ENCODE measurements at regions not wholly inside any gene's neighbourhood (a gene's known extent, or its start where the extent isn't known, plus 50 kb on each side); places are given as distances from the start of the nearest gene placed in this dataset.
A peak's percentile ranks its signal among the peaks of the same experiment; 100 is the strongest.

DNA sequence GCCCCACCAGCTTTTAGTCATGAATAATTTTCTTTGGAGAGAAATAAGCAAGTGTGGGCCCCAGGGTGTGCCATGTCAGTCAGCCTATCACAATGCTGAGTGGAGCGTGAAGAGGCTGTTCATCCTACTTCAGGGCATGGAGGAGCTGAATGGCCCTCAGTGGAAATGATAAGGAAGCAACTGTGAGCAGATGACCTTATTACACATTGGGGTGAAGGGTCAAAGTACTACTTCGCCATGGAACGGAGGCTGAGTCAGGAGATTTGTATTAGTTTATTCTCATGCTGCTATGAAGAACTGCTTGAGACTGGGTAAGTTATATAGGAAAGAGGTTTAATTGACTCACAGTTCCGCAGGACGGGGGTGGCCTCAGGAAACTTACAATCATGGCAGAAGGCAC lies 231.0 kb upstream of the ADAMTS16 start:
- no peak for DNase-seq (ENCODE audit: low read depth, low spot score)
- in situ Hi-C loops (cut with HindIII; ENCODE audit: low sequenced_read_pairs) = no loop called here
- TF ChIP-seq, protein P1, sequence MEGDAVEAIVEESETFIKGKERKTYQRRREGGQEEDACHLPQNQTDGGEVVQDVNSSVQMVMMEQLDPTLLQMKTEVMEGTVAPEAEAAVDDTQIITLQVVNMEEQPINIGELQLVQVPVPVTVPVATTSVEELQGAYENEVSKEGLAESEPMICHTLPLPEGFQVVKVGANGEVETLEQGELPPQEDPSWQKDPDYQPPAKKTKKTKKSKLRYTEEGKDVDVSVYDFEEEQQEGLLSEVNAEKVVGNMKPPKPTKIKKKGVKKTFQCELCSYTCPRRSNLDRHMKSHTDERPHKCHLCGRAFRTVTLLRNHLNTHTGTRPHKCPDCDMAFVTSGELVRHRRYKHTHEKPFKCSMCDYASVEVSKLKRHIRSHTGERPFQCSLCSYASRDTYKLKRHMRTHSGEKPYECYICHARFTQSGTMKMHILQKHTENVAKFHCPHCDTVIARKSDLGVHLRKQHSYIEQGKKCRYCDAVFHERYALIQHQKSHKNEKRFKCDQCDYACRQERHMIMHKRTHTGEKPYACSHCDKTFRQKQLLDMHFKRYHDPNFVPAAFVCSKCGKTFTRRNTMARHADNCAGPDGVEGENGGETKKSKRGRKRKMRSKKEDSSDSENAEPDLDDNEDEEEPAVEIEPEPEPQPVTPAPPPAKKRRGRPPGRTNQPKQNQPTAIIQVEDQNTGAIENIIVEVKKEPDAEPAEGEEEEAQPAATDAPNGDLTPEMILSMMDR (IDR thresholded peaks at IDR 0.05; ENCODE audit: low read depth, low read length) = no peak
- no peak overlapping the region for H3K4me3 ChIP-seq (ENCODE audit: low read depth, low read length)

DNA sequence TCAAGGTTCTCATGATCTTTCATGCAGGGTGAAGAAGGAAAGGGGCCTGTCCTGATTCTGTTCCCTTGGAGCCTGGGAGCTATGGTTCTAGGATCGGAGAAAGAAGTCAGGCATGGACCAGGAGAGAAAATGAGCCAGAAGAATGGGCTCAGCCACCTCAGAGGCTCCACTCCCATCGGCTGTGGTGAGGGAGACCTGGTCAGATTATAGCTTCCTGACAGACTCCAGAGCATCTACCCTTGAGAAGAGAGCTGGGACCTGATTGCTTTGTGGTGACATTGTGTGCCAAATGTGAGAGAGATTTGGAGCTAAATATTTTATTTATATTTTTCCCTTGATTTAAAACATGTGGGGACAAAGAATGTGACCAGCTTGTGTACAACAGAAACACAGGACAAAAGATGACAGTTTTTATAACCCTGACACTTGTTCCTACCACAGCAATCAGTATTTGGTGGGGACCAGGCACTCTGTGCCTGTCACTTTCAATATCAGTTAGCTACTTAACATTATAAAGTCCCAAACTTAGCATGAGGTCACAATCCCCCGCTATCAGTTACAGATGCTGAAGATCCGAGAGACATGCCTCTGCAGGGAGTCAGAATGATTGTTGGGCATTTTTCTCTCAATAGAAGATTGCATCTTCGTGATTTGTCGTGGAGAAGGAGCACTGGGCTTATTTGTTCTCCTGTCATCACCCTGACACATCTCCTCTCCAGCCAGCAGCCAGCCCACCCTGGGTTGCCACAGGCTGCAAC lies 228.3 kb upstream of the ADAMTS16 start:
- TF ChIP-seq, protein P1 (IDR thresholded peaks at IDR 0.05; ENCODE audit: low read depth, low read length) = no peak
- no peak overlapping the region for H3K4me3 ChIP-seq (ENCODE audit: low read depth, low read length)
- in situ Hi-C loops (cut with HindIII; ENCODE audit: low sequenced_read_pairs) = no loop called here
- no peak for DNase-seq (ENCODE audit: low read depth, low spot score)

DNA sequence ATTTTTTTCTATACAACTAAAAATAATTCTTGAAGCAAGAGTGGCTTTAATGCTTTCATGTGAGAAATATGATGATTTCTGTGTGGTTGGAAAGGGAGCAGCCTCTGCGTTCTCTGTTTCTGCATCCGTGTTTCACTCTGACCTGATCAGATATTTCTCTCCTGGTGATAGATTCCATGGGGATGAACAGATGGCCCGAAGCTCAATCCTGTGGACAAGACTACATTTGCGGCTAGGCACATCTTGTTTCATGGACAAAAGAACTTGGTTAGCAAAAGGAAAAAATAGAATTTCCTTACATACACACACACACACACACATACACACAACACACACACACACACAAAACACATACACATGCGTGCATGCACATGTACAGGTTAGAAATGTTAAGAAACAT lies 218.2 kb upstream of the ADAMTS16 start:
- no peak for DNase-seq (ENCODE audit: low read depth, low spot score)
- TF ChIP-seq, protein P1 (IDR thresholded peaks at IDR 0.05; ENCODE audit: low read depth, low read length) = no peak
- H3K4me3 ChIP-seq (ENCODE audit: low read depth, low read length) = no peak overlapping the region
- in situ Hi-C loops (cut with HindIII; ENCODE audit: low sequenced_read_pairs) = no loop called here

DNA sequence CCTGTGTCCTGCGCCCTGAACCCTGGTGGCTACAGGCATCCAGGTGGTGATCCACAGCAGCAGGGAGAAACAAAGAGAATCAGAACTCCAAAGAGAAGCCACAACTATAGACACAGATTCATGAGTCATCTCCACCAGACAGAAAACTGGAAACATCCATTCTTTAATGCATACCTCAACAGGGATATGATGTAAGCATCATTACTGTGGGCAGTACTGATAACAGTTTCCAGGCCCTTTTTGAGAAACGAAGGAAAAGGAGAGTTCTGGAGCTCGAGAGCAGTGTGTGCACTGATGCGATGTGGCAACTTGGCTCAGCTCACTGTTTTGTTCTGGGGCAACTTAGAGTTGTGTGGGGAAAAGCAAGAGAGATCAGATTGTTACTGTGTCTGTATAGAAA lies 215.6 kb upstream of the ADAMTS16 start:
- in situ Hi-C loops (cut with HindIII; ENCODE audit: low sequenced_read_pairs) = no loop called here
- peak; percentile 37 for DNase-seq (ENCODE audit: low read depth, low spot score)
- TF ChIP-seq, protein P1 (IDR thresholded peaks at IDR 0.05; ENCODE audit: low read depth, low read length) = no peak
- no peak overlapping the region for H3K4me3 ChIP-seq (ENCODE audit: low read depth, low read length)

DNA sequence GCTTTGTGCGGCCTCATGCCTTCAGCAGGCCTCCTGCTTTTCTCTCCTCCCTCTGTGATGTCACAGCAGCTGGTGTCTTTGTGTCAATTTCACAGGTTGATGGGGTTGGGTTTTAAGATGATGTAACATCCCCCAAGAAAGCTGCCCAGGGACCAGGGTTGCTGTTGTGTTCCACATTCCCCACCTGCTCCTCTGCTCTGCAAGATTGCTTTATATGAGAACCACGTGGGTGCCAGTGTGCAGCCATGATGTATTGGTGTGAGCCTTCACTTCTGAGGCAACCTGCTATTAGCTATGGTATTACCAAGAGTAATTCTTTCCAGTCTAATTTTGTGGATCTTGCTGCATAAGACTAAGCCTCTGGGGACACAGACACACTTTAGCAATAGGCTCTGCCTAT lies 213.0 kb upstream of the ADAMTS16 start:
- TF ChIP-seq, protein P1 (IDR thresholded peaks at IDR 0.05; ENCODE audit: low read depth, low read length) = no peak
- DNase-seq (ENCODE audit: low read depth, low spot score) = no peak
- H3K4me3 ChIP-seq (ENCODE audit: low read depth, low read length) = no peak overlapping the region
- in situ Hi-C loops (cut with HindIII; ENCODE audit: low sequenced_read_pairs) = no loop called here

DNA sequence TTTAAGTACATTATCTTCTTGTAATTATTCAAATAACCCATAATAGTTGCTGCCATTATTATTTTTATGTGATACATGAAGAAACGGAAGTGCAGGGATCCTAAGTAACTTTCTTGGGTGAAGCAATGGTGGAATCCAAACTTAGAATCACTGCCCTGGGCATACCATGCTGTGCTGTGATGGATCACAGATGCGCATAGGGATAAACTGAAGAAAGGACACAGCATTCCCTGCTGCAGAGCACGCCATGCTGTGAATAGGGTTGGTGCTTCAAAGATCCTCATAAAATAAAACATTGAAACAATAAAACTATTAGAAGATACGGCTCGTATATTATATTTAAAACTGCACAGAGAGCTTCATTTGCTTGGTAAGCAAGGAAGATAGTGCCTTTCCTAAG lies 211.7 kb upstream of the ADAMTS16 start:
- in situ Hi-C loops (cut with HindIII; ENCODE audit: low sequenced_read_pairs) = no loop called here
- H3K4me3 ChIP-seq (ENCODE audit: low read depth, low read length) = no peak overlapping the region
- DNase-seq (ENCODE audit: low read depth, low spot score) = no peak

More for the DNA sequence above, 211.7 kb upstream of the ADAMTS16 start:
- TF ChIP-seq, protein P1 (IDR thresholded peaks at IDR 0.05; ENCODE audit: low read depth, low read length) = no peak

Measured in astrocyte of the spinal cord (primary cell).